ENCODE measurements at regions not wholly inside any gene's neighbourhood (a gene's known extent, or its start where the extent isn't known, plus 50 kb on each side); places are given as distances from the start of the nearest gene placed in this dataset.
"Not testable (repeated sequence)": the region's sequence is repeated elsewhere in the genome, so short reads cannot be mapped to it uniquely, and the experiment has no call there.

DNA sequence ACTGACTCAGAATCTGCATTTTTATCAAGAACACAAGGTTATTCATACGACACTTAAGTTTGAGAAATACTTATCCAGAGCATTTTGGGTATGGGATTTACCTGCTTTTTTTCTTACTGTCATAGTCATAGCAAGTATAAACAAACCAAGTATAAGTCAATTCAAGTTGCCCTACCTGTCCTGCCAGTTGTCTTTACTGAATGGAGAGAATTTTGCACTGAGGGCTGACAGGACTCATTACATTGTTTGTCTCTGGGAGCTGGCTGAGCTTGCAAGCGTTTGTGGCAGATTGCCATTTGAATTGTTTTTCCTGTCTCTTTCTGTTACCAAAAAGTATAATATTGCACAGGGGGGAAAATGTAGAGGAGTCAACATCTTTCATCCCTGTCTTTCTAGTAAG, 278.9 kb upstream of the MAGEC2 start:
- no peak for DNase-seq

- no peak for DNase-seq
These were observed 241.3 kb upstream of the MAGEC2 start for GRCh38 chrX:142446349-142446748.

- no peak for DNase-seq
These were observed 223.8 kb upstream of the MAGEC2 start for GRCh38 chrX:142428916-142429315.

DNA sequence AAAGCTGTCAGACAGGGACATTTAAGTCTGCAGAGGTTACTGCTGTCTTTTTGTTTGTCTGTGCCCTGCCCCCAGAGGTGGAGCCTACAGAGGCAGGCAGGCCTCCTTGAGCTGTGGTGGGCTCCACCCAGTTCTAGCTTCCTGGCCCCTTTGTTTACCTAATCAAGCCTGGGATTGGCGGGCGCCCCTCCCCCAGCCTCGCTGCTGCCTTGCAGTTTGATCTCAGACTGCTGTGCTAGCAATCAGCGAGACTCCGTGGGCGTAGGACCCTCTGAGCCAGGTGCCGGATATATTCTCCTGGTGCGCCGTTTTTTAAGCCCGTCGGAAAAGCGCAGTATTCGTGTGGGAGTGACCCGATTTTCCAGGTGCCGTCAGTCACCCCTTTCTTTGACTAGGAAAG, 185.9 kb upstream of the MAGEC2 start:
- DNase-seq: peak; percentile 50

- no peak for DNase-seq
These were observed 158.4 kb upstream of the MAGEC2 start for GRCh38 chrX:142363501-142363900.

- no peak for DNase-seq
These were observed 154.2 kb upstream of the MAGEC2 start for GRCh38 chrX:142359331-142359730.

DNA sequence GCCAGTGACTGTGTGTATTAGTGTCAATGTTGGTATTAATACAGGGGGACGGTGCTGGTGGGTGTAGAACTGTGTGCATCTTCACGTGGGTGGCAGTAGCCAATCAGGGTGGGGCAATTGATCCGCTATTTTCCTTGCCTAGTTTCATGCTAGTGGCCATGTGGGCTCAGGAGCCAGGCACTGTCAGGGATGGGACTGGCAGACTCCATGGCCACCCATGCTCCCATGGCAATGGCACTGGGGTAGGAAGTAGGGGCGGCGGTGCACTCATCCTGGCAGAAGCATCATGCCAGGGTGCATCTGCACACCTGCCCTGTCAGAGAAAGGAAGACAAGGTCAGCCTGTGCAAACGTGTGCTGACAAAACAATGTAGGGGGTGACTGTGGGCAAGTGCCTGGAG, 122.1 kb upstream of the MAGEC2 start:
- DNase-seq: no peak

DNA sequence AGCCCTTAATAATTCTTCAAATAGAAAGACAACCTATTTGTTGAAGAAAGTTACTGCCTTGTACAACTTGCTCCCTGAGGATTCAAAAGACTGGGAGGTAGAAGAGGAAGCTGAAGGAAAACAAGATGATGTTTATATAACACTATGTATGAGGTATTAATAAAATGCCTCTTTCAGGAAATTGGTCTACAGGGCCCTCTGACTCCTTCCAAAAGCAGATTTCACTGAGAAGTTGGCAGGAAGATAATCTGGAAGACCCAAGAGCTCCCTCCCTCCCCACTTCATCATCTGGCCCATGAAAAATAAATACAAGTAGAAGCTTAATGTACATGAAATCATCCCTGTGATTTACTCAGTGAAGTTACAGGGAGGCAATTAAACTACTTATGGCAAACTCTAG, 107.5 kb upstream of the MAGEC2 start:
- no peak for DNase-seq

DNA sequence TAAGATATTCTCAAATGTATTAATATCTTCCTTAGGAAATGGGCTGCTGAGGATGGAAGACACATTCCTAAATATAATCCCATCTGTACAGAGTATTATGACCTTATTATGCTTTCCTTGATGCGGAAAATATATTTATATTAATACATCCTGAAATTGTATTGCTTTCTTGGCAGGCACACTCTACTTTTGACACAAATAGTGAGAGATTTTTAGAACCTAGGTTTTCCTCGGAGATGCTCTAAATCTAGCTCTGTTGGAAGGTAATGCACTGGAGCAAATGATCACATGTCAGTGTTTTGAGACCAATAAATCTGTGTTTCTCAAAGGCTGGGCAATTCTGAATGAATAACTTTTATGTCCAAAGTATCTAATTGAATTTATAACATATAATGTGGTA, 94.3 kb upstream of the MAGEC2 start:
- no peak for DNase-seq

- no peak for DNase-seq
These were observed 91.3 kb upstream of the MAGEC2 start for GRCh38 chrX:142296421-142296820.

- DNase-seq: no peak
These were observed 90.1 kb upstream of the MAGEC2 start for GRCh38 chrX:142295190-142295589.

DNA sequence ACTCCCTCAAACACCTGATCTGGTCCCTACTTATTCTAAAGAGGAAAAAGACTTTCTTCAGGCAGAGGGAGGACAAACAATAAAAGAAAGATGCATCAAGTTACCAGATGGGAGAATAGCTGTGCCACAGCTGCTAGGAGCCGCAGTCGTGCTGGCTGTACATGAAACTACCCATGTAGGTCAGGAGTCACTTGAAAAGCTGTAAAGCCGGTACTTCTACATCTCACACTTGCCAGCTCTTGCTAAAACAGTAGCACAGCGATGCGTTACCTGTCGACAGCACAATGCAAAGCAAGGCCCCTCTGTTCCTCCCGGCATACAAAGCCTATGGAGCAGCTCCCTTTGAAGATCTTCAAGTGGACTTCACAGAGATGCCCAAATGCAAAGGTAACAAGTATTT, 65.1 kb upstream of the MAGEC2 start:
- not testable (repeated sequence) for DNase-seq

DNA sequence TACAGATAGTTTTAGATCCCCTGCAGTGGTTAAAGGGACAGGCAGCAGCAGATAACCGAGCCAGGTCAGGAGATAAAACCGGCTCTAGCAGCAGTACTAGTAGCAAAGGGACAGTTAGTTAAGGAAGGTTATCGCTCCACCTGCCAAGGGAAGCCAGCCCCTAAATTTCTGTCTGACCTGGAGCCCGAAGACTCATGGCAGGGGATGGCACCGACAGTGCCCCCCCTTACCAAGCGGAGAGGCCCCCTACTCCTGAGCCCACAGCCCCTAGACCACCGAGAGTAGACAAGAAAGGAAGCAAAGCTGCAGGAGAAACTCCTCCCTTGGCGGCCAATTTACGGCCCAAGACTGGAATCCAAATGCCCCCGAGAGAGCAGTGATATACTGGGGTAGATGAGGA, 61.3 kb upstream of the MAGEC2 start:
- DNase-seq: no peak

DNA sequence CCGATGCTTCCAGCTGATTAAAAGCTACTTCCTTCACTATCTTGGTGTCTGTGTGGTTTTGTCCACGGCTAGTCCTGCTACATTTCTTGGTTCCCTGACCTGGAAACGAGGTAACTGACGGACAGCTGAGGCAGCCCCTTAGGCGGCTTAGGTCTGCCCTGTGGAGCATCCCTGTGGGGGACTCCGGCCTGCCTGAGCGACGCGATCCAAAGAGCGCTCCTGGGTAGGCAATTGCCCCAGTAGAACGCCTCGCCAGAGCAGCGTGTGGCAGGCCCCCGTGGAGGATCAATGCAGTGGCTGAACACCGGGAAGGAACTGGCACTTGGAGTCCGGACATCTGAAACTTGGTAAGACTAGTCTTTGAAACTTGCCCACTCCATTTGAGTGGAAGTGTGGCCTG, 60.5 kb upstream of the MAGEC2 start:
- not testable (repeated sequence) for DNase-seq

- no peak for DNase-seq
These were observed 51.8 kb upstream of the MAGEC2 start for GRCh38 chrX:142256935-142257334.
